NCI-H2081 (cell line): ENCODE measurements at regions not wholly inside any gene's neighbourhood (a gene's known extent, or its start where the extent isn't known, plus 50 kb on each side); places are given as distances from the start of the nearest gene placed in this dataset.
A peak's percentile ranks its signal among the peaks of the same experiment; 100 is the strongest.

ENCODE experiments used
- DNase-seq, 2 experiments: peaks; one replicate each; lab custom pipeline; 2025; lab: John Stamatoyannopoulos, UW

DNA sequence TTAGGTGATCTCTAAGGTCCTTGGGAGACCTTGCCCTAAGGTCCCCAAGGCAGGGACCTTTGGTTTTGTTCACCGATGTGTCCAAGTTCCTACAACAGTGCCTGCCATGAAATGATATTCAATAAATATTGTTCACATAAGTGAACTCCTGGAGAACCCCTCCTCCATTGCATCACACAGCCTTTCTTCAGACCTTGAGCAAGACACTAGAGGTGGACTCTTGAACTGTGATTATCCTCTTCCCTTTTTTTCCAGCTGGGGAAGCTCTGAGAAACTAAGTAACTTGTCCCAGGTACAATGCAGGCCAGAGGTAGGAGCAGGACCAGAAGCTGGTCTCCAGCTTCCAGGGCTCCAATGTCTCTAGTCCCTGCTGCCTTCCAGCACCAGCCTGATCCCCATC lies 76.6 kb upstream of the LMO1 start:
- DNase-seq: no peak

DNA sequence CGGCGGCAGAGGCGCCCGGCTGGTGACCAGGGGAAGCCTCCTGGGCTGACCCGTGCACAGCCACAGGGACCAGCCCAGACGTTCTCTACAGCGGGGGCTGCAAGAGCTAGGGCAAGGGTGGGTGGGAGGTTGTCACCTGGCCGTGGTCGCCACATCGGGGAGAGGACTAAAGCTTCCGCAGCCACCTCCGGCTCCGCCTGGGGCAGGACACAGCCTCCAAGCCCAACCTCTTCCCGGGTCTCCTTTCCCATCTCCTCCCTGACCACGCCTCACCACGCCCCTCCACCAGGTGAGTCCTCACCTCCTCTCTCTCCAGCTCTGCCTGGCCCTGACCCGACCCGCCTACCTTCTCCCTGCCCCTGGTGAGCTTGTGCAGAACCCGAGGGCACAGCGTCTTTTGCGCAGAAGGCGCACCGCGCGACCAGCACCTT lies 75.9 kb upstream of the LMO1 start:
- no peak for DNase-seq

DNA sequence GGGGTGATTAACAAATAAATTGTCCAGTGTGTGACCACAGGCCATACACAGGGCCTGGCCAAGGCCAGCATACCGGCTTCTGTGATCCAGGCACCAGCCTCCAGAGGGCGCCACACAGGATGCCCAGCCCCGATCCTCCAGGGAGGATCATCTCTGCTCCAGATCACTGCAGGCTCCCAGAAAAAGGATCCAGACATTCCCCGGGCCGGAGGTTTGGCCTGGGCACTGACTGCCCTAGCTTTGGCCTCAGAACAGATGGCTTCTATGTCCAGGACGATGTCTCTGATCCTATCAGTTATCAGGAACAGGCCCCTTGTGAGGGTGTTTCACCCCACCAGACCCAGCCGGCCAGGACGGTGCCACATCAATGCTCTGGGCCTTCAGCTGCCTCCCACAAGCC lies 74.5 kb upstream of the LMO1 start:
- peak in 1 of 2 experiments; percentile 8 for DNase-seq

DNA sequence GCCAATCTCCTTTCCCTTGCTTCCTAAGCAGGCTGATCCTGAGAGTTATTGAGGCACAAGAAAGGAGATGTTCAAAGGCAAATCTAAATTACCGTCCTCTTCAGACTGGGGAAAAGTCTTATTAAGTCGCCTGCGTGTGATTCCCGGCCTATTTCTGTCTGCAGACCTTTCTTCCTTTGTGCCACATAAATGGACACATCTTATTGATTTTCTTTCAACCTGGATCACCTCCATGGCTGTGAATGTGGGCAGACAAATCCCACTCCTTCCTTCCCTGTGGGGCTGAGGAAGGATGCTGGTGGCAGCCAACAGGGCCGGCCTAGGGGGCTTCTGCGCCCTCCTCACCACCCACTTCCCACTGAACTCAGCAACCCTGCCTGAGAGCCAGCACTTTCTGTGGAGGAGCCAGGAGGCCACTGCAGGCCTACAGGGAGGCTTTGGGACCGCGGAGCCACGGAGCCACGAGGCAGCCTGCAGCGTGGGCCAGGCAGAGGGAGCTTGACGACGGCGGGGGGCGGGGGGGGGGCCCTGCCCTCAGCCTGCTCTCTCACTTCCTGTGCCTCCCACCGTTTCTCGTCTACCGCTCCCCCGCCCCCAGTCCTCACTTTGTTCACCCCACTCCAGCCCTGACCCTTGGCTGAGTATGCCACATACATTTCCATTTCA lies 73.6 kb upstream of the LMO1 start:
- no peak for DNase-seq

DNA sequence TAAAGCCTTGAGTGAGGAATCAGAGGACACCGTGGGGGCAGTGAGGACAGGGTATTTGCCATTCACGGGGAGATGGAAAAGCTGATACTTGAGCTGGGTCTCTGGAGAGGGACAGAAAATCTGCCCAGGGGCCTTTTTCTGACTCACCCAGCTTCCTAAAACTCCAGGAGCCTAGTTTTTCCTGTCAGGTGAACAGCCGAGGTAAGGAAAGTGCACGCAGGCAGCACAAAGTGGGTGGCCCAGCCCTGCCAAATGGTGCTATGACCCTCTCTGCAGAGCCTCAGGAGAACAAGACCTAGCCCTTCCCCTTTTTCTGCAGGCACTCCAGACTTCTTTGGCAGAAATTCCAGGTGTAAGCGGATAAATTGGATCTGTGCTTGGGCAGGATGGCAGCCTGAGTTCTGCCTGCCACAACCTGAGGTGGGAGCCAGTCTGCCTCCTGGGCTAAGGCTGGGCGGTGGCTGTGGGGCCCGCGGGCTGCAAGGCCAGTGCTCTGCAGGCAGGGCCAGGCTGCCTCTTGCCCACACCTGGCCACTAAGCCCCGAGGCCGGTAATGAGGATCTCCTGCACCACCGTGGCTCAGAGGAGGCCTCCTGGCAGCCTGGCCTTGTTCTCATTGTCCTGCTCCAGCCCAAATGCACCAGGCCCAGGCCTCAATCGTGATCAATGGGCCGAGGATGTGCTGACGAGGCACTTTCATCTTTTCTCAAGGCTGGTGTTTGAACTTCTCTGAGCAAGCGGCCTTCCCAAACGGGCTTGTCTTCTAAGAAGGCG lies 72.9 kb upstream of the LMO1 start:
- DNase-seq: no peak

- no peak for DNase-seq
Measured at GRCh38 chr11:8335683-8336082, 72.0 kb upstream of the LMO1 start.

GRCh38 chr11:8335186-8335585 lies 71.5 kb upstream of the LMO1 start:
- DNase-seq: no peak

GRCh38 chr11:8333811-8334401 lies 70.2 kb upstream of the LMO1 start:
- no peak for DNase-seq

GRCh38 chr11:8333376-8333775 lies 69.7 kb upstream of the LMO1 start:
- no peak for DNase-seq

DNA sequence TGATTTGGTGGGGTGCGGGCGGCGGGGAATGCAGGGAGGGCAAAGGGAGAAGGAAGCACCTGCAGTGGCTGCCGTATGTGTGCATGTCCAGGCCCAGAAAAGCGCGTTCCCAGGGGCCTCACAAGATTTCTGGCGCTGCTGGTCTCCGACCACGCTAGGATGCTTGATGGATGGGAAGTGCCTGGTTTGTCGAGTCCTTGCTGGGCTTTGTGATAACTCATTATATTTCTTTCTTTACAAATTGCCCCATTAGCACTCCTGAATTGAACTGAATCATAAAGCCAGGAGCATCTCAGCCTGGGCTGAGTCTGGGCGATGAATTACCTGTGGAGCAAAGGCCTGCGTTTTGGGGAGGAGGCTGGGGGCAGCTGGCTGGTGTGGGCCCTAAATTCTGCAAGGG lies 69.2 kb upstream of the LMO1 start:
- no peak for DNase-seq

- DNase-seq: no peak
Measured at GRCh38 chr11:8332196-8332595, 68.5 kb upstream of the LMO1 start.

GRCh38 chr11:8331767-8332166 lies 68.1 kb upstream of the LMO1 start:
- no peak for DNase-seq

DNA sequence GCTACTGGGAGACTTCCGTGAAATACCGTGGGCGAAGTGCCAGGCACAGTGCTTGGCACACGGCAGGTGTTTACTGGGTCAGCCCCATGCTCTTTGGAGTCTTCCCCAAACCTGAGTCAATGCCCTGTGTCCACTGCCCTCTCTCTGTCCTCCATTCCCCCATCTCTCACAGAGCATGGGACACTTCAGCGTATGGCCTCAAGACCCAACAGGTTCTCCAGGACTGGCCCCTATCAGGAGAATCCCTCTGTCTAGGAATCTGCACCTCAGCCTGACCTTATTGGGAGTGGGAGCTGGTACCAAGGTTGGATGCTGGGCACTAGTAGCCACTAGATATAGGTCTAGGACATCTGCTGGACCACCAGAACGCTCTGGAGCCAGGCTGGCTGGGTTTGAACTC lies 67.2 kb upstream of the LMO1 start:
- no peak for DNase-seq

GRCh38 chr11:8330404-8330803 lies 66.7 kb upstream of the LMO1 start:
- DNase-seq: no peak

DNA sequence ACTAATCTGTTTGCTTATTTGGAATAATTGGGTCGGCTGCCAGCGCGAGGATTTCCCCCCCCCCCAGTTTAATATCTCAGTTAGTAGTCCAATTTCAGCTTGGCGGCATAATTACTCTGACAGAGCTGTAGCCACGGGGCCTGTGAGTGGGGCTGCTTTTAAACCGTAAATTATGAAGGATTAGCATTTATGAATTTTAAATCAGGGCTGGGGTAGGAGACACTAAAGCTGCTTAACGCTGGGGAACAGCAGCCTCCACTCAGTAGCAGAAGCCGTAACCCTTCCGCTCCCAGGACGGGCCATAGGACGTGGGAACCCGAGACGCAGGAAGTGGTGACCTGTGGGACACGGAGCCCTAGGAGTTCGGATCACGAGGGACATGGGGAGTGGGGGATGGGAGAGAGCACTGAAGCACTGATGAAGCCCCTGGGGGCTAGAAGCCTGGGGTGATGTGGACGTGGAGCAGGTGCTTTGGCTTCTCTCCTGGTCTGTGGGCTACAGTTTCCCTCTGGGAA lies 66.2 kb upstream of the LMO1 start:
- peak in 1 of 2 experiments; percentile 46 for DNase-seq

DNA sequence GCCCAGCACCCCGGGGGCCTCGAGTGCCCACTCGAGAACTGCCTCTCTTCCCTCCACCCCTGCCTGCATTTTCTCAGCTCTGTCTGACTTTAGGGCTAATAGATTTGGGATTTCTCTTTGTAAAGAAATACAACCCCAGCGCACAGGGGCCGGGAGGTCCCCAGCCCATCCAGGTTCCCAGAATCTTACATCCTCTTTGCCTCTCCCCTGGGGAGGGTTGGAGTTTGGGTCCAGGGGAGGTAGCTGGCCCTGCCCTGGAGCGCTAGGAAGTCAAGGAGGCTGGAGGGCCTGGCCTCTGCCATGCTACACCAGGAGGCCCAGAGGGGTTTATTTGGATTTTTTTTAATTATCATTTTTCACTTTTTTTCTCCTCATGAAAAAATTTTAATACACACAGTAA lies 65.7 kb upstream of the LMO1 start:
- DNase-seq: no peak

- peak; percentile 76 to 77 for DNase-seq
Measured at GRCh38 chr11:8328848-8329330, 65.2 kb upstream of the LMO1 start.

GRCh38 chr11:8328231-8328794 lies 64.6 kb upstream of the LMO1 start:
- DNase-seq: no peak

DNA sequence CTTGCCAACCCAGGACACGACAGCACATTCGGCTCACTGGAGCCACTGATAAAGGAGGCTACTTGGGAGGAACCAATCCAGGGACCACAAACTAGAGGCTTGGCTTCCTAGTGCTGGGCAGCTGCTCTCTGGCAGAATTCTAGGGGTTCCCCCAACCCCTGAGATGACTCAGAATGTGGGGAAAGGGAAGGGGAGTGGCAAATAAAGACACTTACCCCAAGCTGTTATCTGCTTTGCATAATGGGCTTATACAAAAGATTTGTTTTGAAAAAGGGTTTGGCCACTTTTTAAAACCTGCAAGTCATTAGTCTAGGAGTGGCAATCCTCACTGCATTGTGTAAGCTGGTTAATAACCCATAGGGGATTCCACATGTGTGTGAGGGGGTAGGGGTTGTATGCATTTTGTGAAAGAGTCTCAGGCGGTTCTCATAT lies 64.1 kb upstream of the LMO1 start:
- DNase-seq: no peak

- no peak for DNase-seq
Measured at GRCh38 chr11:8326337-8326736, 62.7 kb upstream of the LMO1 start.

DNA sequence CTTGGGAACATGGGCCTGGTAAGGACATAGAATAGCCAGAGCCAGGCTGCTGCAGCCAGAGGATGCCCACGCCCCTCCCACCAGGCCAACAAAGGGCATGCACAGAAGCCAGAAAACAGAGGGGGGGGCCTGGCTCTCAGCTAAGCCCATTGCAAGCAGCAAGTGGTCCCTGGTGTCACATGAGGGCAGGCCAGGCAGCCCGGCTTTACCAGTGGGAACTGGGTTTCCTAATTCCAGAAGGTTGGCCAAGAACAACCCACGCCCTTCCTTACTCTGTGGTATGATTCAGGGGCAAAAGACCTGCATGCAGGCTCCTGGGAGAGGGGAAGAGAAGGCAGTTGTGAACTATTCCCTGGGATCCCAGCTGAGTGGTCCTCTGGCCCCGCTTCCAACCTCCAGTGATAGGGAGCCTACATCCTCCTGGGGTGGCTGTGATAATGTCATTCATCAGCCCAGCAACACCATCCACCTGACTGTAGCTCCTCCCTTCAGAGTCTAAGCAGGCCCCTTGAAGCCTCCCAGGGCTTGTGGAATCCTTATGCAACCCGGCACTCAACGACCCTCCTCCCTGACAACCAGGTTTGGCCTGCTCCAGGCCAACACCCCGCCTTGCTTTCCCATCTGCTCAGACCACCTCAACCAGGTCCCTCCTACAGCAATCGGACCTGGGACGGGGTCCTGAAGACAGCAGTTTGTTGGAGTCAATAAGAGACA lies 62.1 kb upstream of the LMO1 start:
- no peak for DNase-seq
